OCI-LY1 (cell line): ENCODE measurements at regions not wholly inside any gene's neighbourhood (a gene's known extent, or its start where the extent isn't known, plus 50 kb on each side); places are given as distances from the start of the nearest gene placed in this dataset.

ENCODE experiments used
- H2AFZ ChIP-seq: fragments of 200-600 bp; sonication (generic), shearing (Covaris generic); 2 replicates; pipeline ENCODE4 v1.6.0; 2014; ENCODE audit warnings: antibody characterized with exemption, mild to moderate bottlenecking, low read length
- H3F3A ChIP-seq: fragments of 200-600 bp; sonication (generic), shearing (Covaris generic); 2 replicates; pipeline ENCODE4 v1.6.0; 2014; ENCODE audit warnings: mild to moderate bottlenecking, antibody characterized with exemption, low read length, moderate library complexity; ENCODE audit not compliant: insufficient read depth
- H3K27ac ChIP-seq: fragments of 200-600 bp; sonication (generic); 2 replicates; pipeline ENCODE4 v1.5.1; 2014; ENCODE audit warnings: low read length, mixed run types, mild to moderate bottlenecking, low read depth; ENCODE audit not compliant: poor library complexity, severe bottlenecking
- H3K27me3 ChIP-seq: fragments of 200-600 bp; sonication (generic); 2 replicates; pipeline ENCODE4 v1.6.0; 2014; ENCODE audit warnings: antibody characterized with exemption, mild to moderate bottlenecking, low read length, moderate library complexity; ENCODE audit not compliant: insufficient read depth
- H3K36me3 ChIP-seq: fragments of 200-600 bp; sonication (generic); 2 replicates; pipeline ENCODE4 v1.6.1; 2014; ENCODE audit warnings: mild to moderate bottlenecking, antibody characterized with exemption, low read length, moderate library complexity, mixed read lengths; ENCODE audit not compliant: insufficient read depth
- H3K4me1 ChIP-seq: fragments of 200-600 bp; sonication (generic); 2 replicates; pipeline ENCODE4 v1.5.1; 2014; ENCODE audit warnings: mild to moderate bottlenecking, low read length, moderate library complexity; ENCODE audit not compliant: insufficient read depth, severe bottlenecking
- H3K4me2 ChIP-seq: fragments of 200-600 bp; sonication (generic), shearing (Covaris generic); 2 replicates; pipeline ENCODE4 v1.6.1; 2014; ENCODE audit warnings: low read length
- H3K4me3 ChIP-seq: fragments of 200-600 bp; sonication (generic); 2 replicates; pipeline ENCODE4 v1.5.1; 2014; ENCODE audit warnings: low read length, low read depth, mild to moderate bottlenecking, mixed read lengths; ENCODE audit not compliant: poor library complexity, severe bottlenecking
- H3K79me2 ChIP-seq: fragments of 200-600 bp; shearing (Covaris generic); 2 replicates; pipeline ENCODE4 v1.6.1; 2016; ENCODE audit warnings: mixed run types, low read length, mixed read lengths; ENCODE audit not compliant: insufficient read depth
- H3K9ac ChIP-seq: fragments of 200-600 bp; sonication (generic), shearing (Covaris generic); 2 replicates; pipeline ENCODE4 v1.6.1; 2014; ENCODE audit warnings: mild to moderate bottlenecking, low read length, mixed read lengths
- H3K9me2 ChIP-seq: fragments of 200-600 bp; sonication (generic), shearing (Covaris generic); 2 replicates; pipeline ENCODE4 v1.6.1; 2014; ENCODE audit warnings: low read depth, mild to moderate bottlenecking, low read length, mixed read lengths
- H3K9me3 ChIP-seq: fragments of 200-600 bp; shearing (Covaris generic); 2 replicates; pipeline ENCODE4 v1.6.1; 2014; ENCODE audit warnings: low read length, mixed read lengths
- H4K20me1 ChIP-seq: fragments of 200-600 bp; sonication (generic), shearing (Covaris generic); 2 replicates; pipeline ENCODE4 v1.6.0; 2016; ENCODE audit warnings: mild to moderate bottlenecking, low read length; ENCODE audit not compliant: insufficient read depth
- CTCF ChIP-seq: fragments of 200-600 bp; sonication (generic), shearing (Covaris generic); IDR thresholded peaks from 2 replicates; pipeline ENCODE4 v1.5.1; 2017; ENCODE audit warnings: mild to moderate bottlenecking, antibody characterized with exemption, low read length, moderate library complexity, mixed read lengths
- EZH2 ChIP-seq: fragments of 200-600 bp; sonication (generic), shearing (Covaris generic); IDR thresholded peaks from 2 replicates; pipeline ENCODE4 v1.8.0; 2017; ENCODE audit warnings: borderline replicate concordance, mixed run types, mild to moderate bottlenecking, antibody characterized with exemption, low read length, moderate library complexity, mixed read lengths

DNA sequence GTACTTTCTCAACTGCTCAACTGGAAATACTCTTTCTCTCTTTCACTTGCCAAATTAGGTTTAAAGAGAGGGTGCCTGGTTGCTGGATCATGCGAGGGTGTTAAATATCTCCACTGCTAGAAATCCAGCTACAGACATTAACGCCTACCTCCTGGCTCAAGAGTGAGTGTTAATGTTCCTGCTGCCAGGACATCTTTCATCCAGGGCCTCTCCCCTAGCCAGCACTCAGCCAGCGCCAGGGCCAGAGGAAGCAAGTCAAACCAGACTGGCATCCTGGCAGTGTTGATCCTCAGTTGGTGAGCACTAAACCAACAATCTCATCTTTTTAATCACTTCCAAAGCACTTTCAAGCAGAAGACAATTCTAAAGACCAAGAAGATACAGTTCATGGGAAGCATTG lies 92.9 kb upstream of the BARHL2 start:
- Histone ChIP-seq H3K9ac (no peak overlapping the region), H3K27me3 (no peaks in the 10 kb centered on the region), H3K36me3 (no peaks in the 10 kb centered on the region), H4K20me1 (no peaks in the 10 kb centered on the region), H3K9me2 (no peaks in the 10 kb centered on the region), H2AFZ (no peak overlapping the region), H3K9me3 (no peaks in the 10 kb centered on the region), H3K4me2 (no peak overlapping the region), H3K79me2 (no peaks in the 10 kb centered on the region), H3F3A (no peaks in the 10 kb centered on the region), H3K4me1 (no peaks in the 10 kb centered on the region), H3K4me3 (no peak overlapping the region), H3K27ac (no peak overlapping the region)
- no peak for TF ChIP-seq EZH2
- no peak for TF ChIP-seq CTCF

- no peaks in the 10 kb centered on the region for H3K36me3 ChIP-seq
- no peak overlapping the region for H3K9ac ChIP-seq
- H3K27ac ChIP-seq, result no peak overlapping the region
- no peak overlapping the region for H3K4me3 ChIP-seq
- no peaks in the 10 kb centered on the region for H3K9me3 ChIP-seq
- H3K27me3 ChIP-seq, result no peaks in the 10 kb centered on the region
- H3K9me2 ChIP-seq, result no peaks in the 10 kb centered on the region
- no peaks in the 10 kb centered on the region for H3K79me2 ChIP-seq
- TF ChIP-seq EZH2 (no peak), CTCF (no peak)
- no peaks in the 10 kb centered on the region for H3F3A ChIP-seq
- no peak overlapping the region for H2AFZ ChIP-seq
- H3K4me1 ChIP-seq, result no peaks in the 10 kb centered on the region
- no peak overlapping the region for H3K4me2 ChIP-seq
- H4K20me1 ChIP-seq, result no peaks in the 10 kb centered on the region
Measured at GRCh38 chr1:90809093-90809492, 92.0 kb upstream of the BARHL2 start.

- Histone ChIP-seq H4K20me1 (no peaks in the 10 kb centered on the region), H2AFZ (no peak overlapping the region), H3K79me2 (no peaks in the 10 kb centered on the region), H3K27me3 (no peaks in the 10 kb centered on the region), H3K36me3 (no peaks in the 10 kb centered on the region), H3K9me2 (no peaks in the 10 kb centered on the region), H3K4me2 (no peak overlapping the region), H3K9ac (no peak overlapping the region), H3K4me1 (no peaks in the 10 kb centered on the region), H3F3A (no peaks in the 10 kb centered on the region), H3K27ac (no peak overlapping the region), H3K9me3 (no peaks in the 10 kb centered on the region), H3K4me3 (no peak overlapping the region)
- TF ChIP-seq CTCF, result no peak
- no peak for TF ChIP-seq EZH2
Measured at GRCh38 chr1:90807329-90807728, 90.2 kb upstream of the BARHL2 start.
